ENCODE measurements at regions not wholly inside any gene's neighbourhood (a gene's known extent, or its start where the extent isn't known, plus 50 kb on each side); places are given as distances from the start of the nearest gene placed in this dataset.

DNA sequence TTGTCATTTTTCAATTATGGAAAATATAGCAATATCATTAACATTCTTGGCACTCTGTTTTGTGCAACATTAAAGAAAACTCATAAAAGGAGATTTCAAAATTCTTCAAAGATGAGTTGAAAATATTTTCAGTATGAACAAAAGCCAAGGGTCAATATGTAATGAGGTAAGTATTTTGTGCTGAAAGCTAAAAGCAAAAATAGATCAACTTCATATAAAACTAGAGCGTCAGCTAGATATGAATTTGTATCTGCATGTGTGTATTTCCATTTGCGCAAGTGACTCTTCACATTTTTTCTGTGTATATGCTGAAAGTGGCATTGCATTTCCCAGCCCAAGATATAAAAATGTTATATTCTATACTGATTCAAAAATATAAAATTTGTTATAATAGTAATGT lies 492.1 kb upstream of the EYS start:
- TF ChIP-seq CTCF (IDR thresholded peaks at IDR 0.05; ENCODE audit: low read length) (no peak), EZH2 (optimal IDR thresholded peaks at IDR 0.05; ENCODE audit: low read depth, low read length) (no peak)
